ENCODE measurements at regions not wholly inside any gene's neighbourhood (a gene's known extent, or its start where the extent isn't known, plus 50 kb on each side); places are given as distances from the start of the nearest gene placed in this dataset.

DNA sequence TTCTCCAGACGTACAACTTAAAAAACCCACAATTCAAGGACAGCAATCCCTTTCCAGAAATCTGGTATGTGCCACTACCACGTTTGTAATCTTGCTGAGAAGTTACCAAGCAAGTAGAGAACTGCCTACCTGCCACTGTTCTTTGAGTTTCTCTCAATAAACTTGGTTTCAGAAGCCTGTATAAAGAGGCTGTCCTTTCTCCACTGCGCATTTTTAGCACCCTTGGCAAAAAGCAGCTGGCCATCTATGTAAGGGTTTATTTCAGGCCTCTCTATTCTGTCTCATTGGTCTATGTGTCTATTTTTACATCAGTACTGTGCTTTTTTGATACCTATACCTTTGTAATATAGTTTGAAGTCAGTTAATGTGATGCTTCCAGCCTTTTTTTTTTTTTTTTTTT, 665.1 kb upstream of the BRINP3 start (continued):
- TF ChIP-seq ZBTB21 (CRISPR knock-in tag; IDR thresholded peaks at IDR 0.05; ENCODE audit: borderline replicate concordance) (no peak), ERG (CRISPR knock-in tag; IDR thresholded peaks at IDR 0.05) (no peak), ZNF263 (CRISPR knock-in tag; IDR thresholded peaks at IDR 0.05; ENCODE audit: low read depth) (no peak)

GRCh38 chr1:191145834-191146233, 668.2 kb upstream of the BRINP3 start:
- ChIA-PET CTCF (interaction anchor here (0.5 kb wide), 1 partner anchor 535 kb away, joined by 3 read pairs; no protein-coding TSS in a partner anchor), POLR2A (no interaction called here)
- no peak for ATAC-seq

DNA sequence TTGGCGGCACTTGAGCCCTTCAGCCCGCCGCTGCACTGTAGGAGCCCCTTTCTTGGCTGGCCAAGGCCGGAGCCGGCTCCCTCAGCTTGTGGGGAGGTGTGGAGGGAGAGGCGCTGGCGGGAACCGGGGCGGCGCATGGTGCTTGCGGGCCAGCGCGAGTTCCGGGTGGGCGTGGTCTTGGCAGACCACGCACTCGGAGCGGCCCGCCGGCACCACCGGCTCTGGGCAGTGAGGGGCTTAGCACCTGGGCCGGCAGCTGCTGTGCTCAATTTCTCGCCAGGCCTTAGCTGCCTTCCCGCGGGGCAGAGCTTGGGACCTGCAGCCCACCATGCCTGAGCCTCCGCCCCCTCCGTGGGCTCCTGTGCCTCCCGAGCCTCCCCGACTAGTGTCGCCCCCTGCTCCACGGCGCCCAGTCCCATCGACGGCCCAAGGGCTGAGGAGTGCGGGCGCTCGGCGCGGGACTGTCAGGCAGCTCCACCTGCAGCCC, 673.7 kb upstream of the BRINP3 start:
- DNase-seq (ENCODE audit: low spot score): peak; percentile 30
- POLR2A ChIA-PET: no interaction called here
- Mint-ChIP-seq H3K9me3 (peaks cover 8% of the 10 kb centered on the region; the same call in 1 of the 2 replicates), H3K4me3 (no peak overlapping the region), H3K27me3 (ENCODE audit: low read depth) (no peaks in the 10 kb centered on the region), H3K36me3 (no peaks in the 10 kb centered on the region), H3K27ac (no peak overlapping the region), H3K4me1 (peaks cover 16% of the 10 kb centered on the region)
- no peak for ATAC-seq
- CTCF ChIA-PET: no interaction called here
- TF ChIP-seq ZNF425 (CRISPR knock-in tag; conservative IDR thresholded peaks at IDR 0.05) (no peak), CREB1 (CRISPR knock-in tag; IDR thresholded peaks at IDR 0.05) (no peak), SMAD3 (CRISPR knock-in tag; IDR thresholded peaks at IDR 0.05; ENCODE audit: borderline replicate concordance) (no peak), FOXP1 (CRISPR knock-in tag; IDR thresholded peaks at IDR 0.05; ENCODE audit: borderline replicate concordance) (no peak), TEAD4 (CRISPR knock-in tag; IDR thresholded peaks at IDR 0.05) (no peak), FOXK1 (CRISPR knock-in tag; IDR thresholded peaks at IDR 0.05) (no peak), GTF2I (CRISPR knock-in tag; conservative IDR thresholded peaks at IDR 0.05) (no peak), MLX (CRISPR knock-in tag; IDR thresholded peaks at IDR 0.05) (no peak), ZNF416 (CRISPR knock-in tag; IDR thresholded peaks at IDR 0.05) (no peak), NFATC4 (CRISPR knock-in tag; IDR thresholded peaks at IDR 0.05) (no peak), MYBL2 (CRISPR knock-in tag; IDR thresholded peaks at IDR 0.05) (no peak), PRRX2 (CRISPR knock-in tag; IDR thresholded peaks at IDR 0.05) (no peak)
- TF ChIP-seq, protein P1, sequence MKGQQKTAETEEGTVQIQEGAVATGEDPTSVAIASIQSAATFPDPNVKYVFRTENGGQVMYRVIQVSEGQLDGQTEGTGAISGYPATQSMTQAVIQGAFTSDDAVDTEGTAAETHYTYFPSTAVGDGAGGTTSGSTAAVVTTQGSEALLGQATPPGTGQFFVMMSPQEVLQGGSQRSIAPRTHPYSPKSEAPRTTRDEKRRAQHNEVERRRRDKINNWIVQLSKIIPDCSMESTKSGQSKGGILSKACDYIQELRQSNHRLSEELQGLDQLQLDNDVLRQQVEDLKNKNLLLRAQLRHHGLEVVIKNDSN (CRISPR knock-in tag; IDR thresholded peaks at IDR 0.05): no peak
- TF ChIP-seq, protein P2, sequence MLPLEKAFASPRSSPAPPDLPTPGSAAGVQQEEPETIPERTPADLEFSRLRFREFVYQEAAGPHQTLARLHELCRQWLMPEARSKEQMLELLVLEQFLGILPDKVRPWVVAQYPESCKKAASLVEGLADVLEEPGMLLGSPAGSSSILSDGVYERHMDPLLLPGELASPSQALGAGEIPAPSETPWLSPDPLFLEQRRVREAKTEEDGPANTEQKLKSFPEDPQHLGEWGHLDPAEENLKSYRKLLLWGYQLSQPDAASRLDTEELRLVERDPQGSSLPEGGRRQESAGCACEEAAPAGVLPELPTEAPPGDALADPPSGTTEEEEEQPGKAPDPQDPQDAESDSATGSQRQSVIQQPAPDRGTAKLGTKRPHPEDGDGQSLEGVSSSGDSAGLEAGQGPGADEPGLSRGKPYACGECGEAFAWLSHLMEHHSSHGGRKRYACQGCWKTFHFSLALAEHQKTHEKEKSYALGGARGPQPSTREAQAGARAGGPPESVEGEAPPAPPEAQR (CRISPR knock-in tag; IDR thresholded peaks at IDR 0.05): no peak
- TF ChIP-seq, protein P3, sequence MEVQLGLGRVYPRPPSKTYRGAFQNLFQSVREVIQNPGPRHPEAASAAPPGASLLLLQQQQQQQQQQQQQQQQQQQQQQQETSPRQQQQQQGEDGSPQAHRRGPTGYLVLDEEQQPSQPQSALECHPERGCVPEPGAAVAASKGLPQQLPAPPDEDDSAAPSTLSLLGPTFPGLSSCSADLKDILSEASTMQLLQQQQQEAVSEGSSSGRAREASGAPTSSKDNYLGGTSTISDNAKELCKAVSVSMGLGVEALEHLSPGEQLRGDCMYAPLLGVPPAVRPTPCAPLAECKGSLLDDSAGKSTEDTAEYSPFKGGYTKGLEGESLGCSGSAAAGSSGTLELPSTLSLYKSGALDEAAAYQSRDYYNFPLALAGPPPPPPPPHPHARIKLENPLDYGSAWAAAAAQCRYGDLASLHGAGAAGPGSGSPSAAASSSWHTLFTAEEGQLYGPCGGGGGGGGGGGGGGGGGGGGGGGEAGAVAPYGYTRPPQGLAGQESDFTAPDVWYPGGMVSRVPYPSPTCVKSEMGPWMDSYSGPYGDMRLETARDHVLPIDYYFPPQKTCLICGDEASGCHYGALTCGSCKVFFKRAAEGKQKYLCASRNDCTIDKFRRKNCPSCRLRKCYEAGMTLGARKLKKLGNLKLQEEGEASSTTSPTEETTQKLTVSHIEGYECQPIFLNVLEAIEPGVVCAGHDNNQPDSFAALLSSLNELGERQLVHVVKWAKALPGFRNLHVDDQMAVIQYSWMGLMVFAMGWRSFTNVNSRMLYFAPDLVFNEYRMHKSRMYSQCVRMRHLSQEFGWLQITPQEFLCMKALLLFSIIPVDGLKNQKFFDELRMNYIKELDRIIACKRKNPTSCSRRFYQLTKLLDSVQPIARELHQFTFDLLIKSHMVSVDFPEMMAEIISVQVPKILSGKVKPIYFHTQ (CRISPR knock-in tag; IDR thresholded peaks at IDR 0.05): no peak

More at GRCh38 chr1:191145834-191146233, 668.2 kb upstream of the BRINP3 start:
- Mint-ChIP-seq H3K27ac (no peak overlapping the region), H3K4me3 (no peak overlapping the region), H3K27me3 (ENCODE audit: low read depth) (no peaks in the 10 kb centered on the region), H3K9me3 (peaks cover 12% of the 10 kb centered on the region), H3K36me3 (no peaks in the 10 kb centered on the region), H3K4me1 (peaks cover 7% of the 10 kb centered on the region)
- TF ChIP-seq IRF2 (CRISPR knock-in tag; IDR thresholded peaks at IDR 0.05; ENCODE audit: borderline replicate concordance, low read depth): no peak
- TF ChIP-seq ZNF121 (CRISPR knock-in tag; IDR thresholded peaks at IDR 0.05): no peak
- no peak for DNase-seq (ENCODE audit: low spot score)
